ENCODE measurements at regions not wholly inside any gene's neighbourhood (a gene's known extent, or its start where the extent isn't known, plus 50 kb on each side); places are given as distances from the start of the nearest gene placed in this dataset.

- no peak for TF ChIP-seq POLR2A (IDR thresholded peaks at IDR 0.05)
- TF ChIP-seq, protein P1, sequence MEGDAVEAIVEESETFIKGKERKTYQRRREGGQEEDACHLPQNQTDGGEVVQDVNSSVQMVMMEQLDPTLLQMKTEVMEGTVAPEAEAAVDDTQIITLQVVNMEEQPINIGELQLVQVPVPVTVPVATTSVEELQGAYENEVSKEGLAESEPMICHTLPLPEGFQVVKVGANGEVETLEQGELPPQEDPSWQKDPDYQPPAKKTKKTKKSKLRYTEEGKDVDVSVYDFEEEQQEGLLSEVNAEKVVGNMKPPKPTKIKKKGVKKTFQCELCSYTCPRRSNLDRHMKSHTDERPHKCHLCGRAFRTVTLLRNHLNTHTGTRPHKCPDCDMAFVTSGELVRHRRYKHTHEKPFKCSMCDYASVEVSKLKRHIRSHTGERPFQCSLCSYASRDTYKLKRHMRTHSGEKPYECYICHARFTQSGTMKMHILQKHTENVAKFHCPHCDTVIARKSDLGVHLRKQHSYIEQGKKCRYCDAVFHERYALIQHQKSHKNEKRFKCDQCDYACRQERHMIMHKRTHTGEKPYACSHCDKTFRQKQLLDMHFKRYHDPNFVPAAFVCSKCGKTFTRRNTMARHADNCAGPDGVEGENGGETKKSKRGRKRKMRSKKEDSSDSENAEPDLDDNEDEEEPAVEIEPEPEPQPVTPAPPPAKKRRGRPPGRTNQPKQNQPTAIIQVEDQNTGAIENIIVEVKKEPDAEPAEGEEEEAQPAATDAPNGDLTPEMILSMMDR (IDR thresholded peaks at IDR 0.05), result no peak
- TF ChIP-seq EP300 (IDR thresholded peaks at IDR 0.05), result no peak
- no peak for TF ChIP-seq POLR2AphosphoS5 (IDR thresholded peaks at IDR 0.05)
- Histone ChIP-seq H3K27me3 (peaks cover 0 to 21% (median 10%) of the 10 kb centered on the region in 3 donors), H3K4me3 (no peak overlapping the region), H3K4me1 (no peaks in the 10 kb centered on the region), H3K9me3 (no peaks in the 10 kb centered on the region), H3K36me3 (no peaks in the 10 kb centered on the region), H3K27ac (no peak overlapping the region)
- intact Hi-C loops (cut with DNase I), result no loop called here
- no peak for DNase-seq
- WGBS, 2 donors, result 78 to 85% methylated on average over 5 of the region's 5 CpGs
Measured at GRCh38 chr1:5649795-5650194, 342.4 kb downstream of the NPHP4 start.

DNA sequence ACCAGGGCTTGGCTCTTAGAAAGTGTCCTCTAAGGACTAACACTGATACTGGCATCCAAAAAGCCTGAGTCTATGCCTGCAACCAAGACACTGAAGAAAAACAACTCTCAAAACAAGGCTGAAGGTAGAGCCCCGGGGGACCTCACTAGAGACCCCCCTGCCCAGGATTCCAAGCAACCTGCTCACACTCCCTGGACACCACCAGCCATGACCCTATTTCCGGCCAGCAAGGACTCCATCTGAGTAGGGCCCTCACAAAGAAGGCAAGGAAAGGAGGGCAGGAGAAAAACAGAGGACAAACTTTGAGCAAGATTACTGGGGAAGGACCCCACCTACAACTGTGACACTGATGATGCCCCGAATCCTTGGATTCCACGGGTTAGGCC lies 343.1 kb downstream of the NPHP4 start:
- TF ChIP-seq EP300 (IDR thresholded peaks at IDR 0.05), result no peak
- no peak for TF ChIP-seq POLR2A (IDR thresholded peaks at IDR 0.05)
- TF ChIP-seq, protein P1 (IDR thresholded peaks at IDR 0.05), result no peak
- TF ChIP-seq POLR2AphosphoS5 (IDR thresholded peaks at IDR 0.05), result no peak
- Histone ChIP-seq H3K4me3 (no peak overlapping the region), H3K9me3 (no peaks in the 10 kb centered on the region), H3K27ac (no peak overlapping the region), H3K4me1 (no peaks in the 10 kb centered on the region), H3K36me3 (no peaks in the 10 kb centered on the region), H3K27me3 (peaks cover 0 to 21% (median 10%) of the 10 kb centered on the region in 3 donors)
- intact Hi-C loops (cut with DNase I), result no loop called here
- 76 to 85% methylated on average over 4 of the region's 4 CpGs for WGBS, 2 donors
- DNase-seq, result no peak

DNA sequence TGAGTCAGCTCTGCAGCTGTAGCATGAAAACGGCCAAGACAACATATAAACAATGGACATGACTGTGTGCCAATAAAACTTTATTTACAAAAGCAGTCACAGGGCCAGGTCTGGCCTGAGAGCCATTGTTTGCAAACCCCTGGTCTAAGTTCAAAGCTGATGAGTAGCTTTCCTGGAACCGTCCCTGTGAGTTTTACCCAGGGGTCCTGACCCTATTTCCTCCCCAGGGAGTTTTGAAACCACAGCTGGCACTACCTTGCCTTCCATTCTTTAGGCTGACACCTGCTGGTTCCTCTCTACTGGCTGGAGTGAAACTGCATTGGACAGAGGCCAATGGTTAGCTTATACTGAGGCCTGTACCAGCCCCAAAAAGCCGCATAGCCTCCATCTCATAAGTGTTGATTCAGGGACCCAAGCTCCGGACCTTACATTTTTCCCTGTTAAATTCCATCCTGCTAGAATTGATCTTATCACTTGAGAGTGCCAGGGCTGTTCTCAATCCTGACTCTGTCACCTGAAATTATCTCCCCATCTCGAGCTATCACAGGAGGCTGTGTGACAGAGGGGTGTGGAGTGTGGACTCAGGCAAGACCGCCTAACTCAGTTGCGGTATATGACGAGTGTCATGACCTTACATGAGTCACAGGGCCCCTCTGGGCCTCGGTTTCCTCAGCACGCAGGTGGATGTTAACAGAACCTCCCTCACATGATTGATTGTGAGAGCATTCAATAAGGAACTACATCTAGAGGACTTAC lies 343.6 kb downstream of the NPHP4 start:
- H3K9me3 ChIP-seq, result no peaks in the 10 kb centered on the region
- intact Hi-C loops (cut with DNase I), result no loop called here
- WGBS, 2 donors, result 80% methylated on average over 10 of the region's 10 CpGs
- no peak overlapping the region for H3K4me3 ChIP-seq
- H3K36me3 ChIP-seq, result no peaks in the 10 kb centered on the region
- no peak overlapping the region for H3K27ac ChIP-seq
- no peaks in the 10 kb centered on the region for H3K4me1 ChIP-seq
- no peak for DNase-seq
- TF ChIP-seq EP300 (IDR thresholded peaks at IDR 0.05) (no peak), POLR2A (IDR thresholded peaks at IDR 0.05) (no peak), POLR2AphosphoS5 (IDR thresholded peaks at IDR 0.05) (no peak)
- TF ChIP-seq, protein P1 (IDR thresholded peaks at IDR 0.05), result no peak
- H3K27me3 ChIP-seq, result peaks cover 0 to 21% (median 10%) of the 10 kb centered on the region in 3 donors

GRCh38 chr1:5647234-5647633 lies 345.0 kb downstream of the NPHP4 start:
- intact Hi-C loops (cut with DNase I), result no loop called here
- H3K36me3 ChIP-seq, result no peaks in the 10 kb centered on the region
- WGBS, 2 donors, result 61 to 79% methylated on average over 7 of the region's 7 CpGs
- no peaks in the 10 kb centered on the region for H3K4me1 ChIP-seq
- no peak overlapping the region for H3K4me3 ChIP-seq
- H3K27ac ChIP-seq, result no peak overlapping the region
- peaks cover 0 to 21% (median 10%) of the 10 kb centered on the region in 3 donors for H3K27me3 ChIP-seq
- no peak for DNase-seq
- TF ChIP-seq EP300 (IDR thresholded peaks at IDR 0.05) (no peak), POLR2AphosphoS5 (IDR thresholded peaks at IDR 0.05) (no peak), POLR2A (IDR thresholded peaks at IDR 0.05) (no peak)
- TF ChIP-seq, protein P1 (IDR thresholded peaks at IDR 0.05), result no peak
- no peaks in the 10 kb centered on the region for H3K9me3 ChIP-seq
